ENCODE measurements at regions not wholly inside any gene's neighbourhood (a gene's known extent, or its start where the extent isn't known, plus 50 kb on each side); places are given as distances from the start of the nearest gene placed in this dataset.
A peak's percentile ranks its signal among the peaks of the same experiment; 100 is the strongest.

- TF ChIP-seq, protein P1, sequence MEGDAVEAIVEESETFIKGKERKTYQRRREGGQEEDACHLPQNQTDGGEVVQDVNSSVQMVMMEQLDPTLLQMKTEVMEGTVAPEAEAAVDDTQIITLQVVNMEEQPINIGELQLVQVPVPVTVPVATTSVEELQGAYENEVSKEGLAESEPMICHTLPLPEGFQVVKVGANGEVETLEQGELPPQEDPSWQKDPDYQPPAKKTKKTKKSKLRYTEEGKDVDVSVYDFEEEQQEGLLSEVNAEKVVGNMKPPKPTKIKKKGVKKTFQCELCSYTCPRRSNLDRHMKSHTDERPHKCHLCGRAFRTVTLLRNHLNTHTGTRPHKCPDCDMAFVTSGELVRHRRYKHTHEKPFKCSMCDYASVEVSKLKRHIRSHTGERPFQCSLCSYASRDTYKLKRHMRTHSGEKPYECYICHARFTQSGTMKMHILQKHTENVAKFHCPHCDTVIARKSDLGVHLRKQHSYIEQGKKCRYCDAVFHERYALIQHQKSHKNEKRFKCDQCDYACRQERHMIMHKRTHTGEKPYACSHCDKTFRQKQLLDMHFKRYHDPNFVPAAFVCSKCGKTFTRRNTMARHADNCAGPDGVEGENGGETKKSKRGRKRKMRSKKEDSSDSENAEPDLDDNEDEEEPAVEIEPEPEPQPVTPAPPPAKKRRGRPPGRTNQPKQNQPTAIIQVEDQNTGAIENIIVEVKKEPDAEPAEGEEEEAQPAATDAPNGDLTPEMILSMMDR (IDR thresholded peaks at IDR 0.05; ENCODE audit: unreplicated experiment): no peak
- Mint-ChIP-seq H3K4me1 (peaks cover 34% of the 10 kb centered on the region), H3K36me3 (no peaks in the 10 kb centered on the region), H3K27ac (no peak overlapping the region), H3K9me3 (no peaks in the 10 kb centered on the region), H3K4me3 (no peak overlapping the region), H3K27me3 (ENCODE audit: low read depth) (no peaks in the 10 kb centered on the region)
- no peak for DNase-seq (ENCODE audit: low spot score in 2 of 2, unreplicated experiment in 2 of 2)
These were observed 104.9 kb upstream of the SLC2A1 start for GRCh38 chr1:43063394-43064219.

GRCh38 chr1:43062527-43063095 is 103.9 kb upstream of the SLC2A1 start:
- TF ChIP-seq, protein P1 (IDR thresholded peaks at IDR 0.05; ENCODE audit: unreplicated experiment): no peak
- Mint-ChIP-seq H3K27me3 (ENCODE audit: low read depth) (no peaks in the 10 kb centered on the region), H3K4me3 (no peak overlapping the region), H3K4me1 (peaks cover 37% of the 10 kb centered on the region), H3K27ac (no peak overlapping the region), H3K36me3 (no peaks in the 10 kb centered on the region), H3K9me3 (no peaks in the 10 kb centered on the region)
- DNase-seq (ENCODE audit: low spot score in 2 of 2, unreplicated experiment in 2 of 2): no peak

DNA sequence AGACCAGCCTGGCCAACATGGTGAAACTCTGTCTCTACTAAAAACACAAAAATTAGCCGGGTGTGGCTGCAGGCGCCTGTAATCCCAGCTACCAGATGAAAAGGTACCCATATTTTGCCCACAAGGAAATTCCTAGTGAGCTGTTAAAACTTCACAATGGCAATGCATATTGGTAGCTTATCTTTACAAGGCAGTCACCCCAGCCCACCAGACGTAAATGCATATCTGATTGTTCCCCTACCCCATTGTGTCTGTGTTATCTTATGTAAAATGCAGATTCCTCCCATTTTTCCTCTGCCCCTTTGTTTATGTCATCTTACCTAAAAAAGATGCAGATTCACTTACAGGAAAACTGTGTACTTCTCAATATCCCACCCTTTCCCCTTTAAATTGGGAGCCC is 103.1 kb upstream of the SLC2A1 start:
- Mint-ChIP-seq H3K36me3 (no peaks in the 10 kb centered on the region), H3K4me1 (peaks cover 39% of the 10 kb centered on the region), H3K4me3 (no peak overlapping the region), H3K27ac (no peak overlapping the region), H3K9me3 (no peaks in the 10 kb centered on the region), H3K27me3 (ENCODE audit: low read depth) (no peaks in the 10 kb centered on the region)
- DNase-seq (ENCODE audit: low spot score in 2 of 2, unreplicated experiment in 2 of 2): no peak
- TF ChIP-seq, protein P1 (IDR thresholded peaks at IDR 0.05; ENCODE audit: unreplicated experiment): no peak

GRCh38 chr1:43059640-43060574 is 101.2 kb upstream of the SLC2A1 start:
- Mint-ChIP-seq H3K27me3 (ENCODE audit: low read depth) (no peaks in the 10 kb centered on the region), H3K27ac (peak overlapping the region; percentile 83), H3K9me3 (no peaks in the 10 kb centered on the region), H3K4me1 (peaks cover 50% of the 10 kb centered on the region), H3K4me3 (no peak overlapping the region), H3K36me3 (no peaks in the 10 kb centered on the region)
- no peak for DNase-seq (ENCODE audit: low spot score in 2 of 2, unreplicated experiment in 2 of 2)
- TF ChIP-seq, protein P1 (IDR thresholded peaks at IDR 0.05; ENCODE audit: unreplicated experiment): no peak

DNA sequence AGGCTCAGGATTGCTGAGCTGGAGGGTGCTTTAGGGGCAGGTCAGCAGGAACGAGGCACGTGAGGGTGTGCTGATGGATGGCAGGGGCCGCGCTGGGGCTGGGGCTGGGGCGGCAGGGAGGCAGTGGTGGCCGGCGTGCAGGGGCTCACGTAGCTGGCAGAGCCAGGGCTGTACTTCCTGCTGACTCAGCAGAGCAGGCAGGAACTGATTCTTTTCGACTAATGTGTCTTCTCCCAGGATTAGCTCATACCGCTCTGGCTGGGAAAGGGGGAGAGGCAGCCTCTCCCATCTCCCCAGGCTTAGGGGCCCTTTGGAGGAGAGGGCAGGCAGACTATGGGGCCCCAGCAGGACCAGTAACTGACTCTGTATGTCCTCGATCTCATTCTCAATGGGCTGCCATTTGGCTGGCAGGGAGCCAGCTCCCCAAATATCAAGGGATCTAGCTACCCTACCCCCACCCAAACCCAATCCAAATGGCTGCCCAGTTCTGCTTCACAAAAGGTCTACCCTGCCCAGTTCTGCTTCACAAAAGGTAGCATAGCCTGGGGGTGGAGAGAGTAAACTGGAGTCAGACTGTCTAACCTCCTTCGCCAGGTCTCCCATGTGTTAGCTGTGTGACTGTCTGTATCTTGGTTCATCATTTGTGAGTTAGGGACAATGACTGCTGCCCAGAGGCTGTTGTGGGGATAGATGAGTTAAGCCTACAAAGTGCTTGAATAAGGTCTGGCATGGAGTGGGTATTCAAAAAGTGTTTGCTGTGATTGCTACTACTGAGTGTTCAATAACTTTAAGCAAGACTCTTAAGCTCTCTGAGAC is 100.1 kb upstream of the SLC2A1 start:
- peak overlapping the region; percentile 83 for H3K27ac Mint-ChIP-seq
- H3K9me3 Mint-ChIP-seq: no peaks in the 10 kb centered on the region
- DNase-seq (ENCODE audit: low spot score in 2 of 2, unreplicated experiment in 2 of 2): peak in 1 of 2 experiments; percentile 52
- TF ChIP-seq, protein P1 (IDR thresholded peaks at IDR 0.05; ENCODE audit: unreplicated experiment): no peak
- H3K4me1 Mint-ChIP-seq: peaks cover 53% of the 10 kb centered on the region
- H3K4me3 Mint-ChIP-seq: no peak overlapping the region
- H3K27me3 Mint-ChIP-seq (ENCODE audit: low read depth): no peaks in the 10 kb centered on the region
- H3K36me3 Mint-ChIP-seq: no peaks in the 10 kb centered on the region

All from mesothelial cell of epicardium (in vitro differentiated cells).